Activated B cell treated with CpG ODN at 0.5 μM for 24 hours (primary cell): ENCODE measurements at regions not wholly inside any gene's neighbourhood (a gene's known extent, or its start where the extent isn't known, plus 50 kb on each side); places are given as distances from the start of the nearest gene placed in this dataset.

Source experiments
- ATAC-seq: fragments of 200-7000 bp; cut with Tn5 transposase; one replicate; pipeline ENCODE4 v1.10.0; 2021; ENCODE audit warnings: low read depth, mild to moderate bottlenecking, moderate library complexity
- CTCF ChIA-PET: fragments of 350-600 bp; sonication (Branson Sonifier 250); formaldehyde crosslinking; loops from one replicate; lab custom pipeline; 2021; ENCODE audit warnings: antibody characterized with exemption; lab: Charles Lee
- POLR2A ChIA-PET: fragments of 350-600 bp; sonication (Branson Sonifier 250); formaldehyde crosslinking; loops from one replicate; lab custom pipeline; 2021; ENCODE audit warnings: antibody characterized with exemption; lab: Charles Lee
- DNase-seq: peaks from one replicate; pipeline ENCODE4 v3.0.0; 2022
- H3K27ac Mint-ChIP-seq: one replicate; pipeline ENCODE4 v1.8.0; 2020; ENCODE audit warnings: mixed read lengths
- H3K27me3 Mint-ChIP-seq: one replicate; pipeline ENCODE4 v1.8.0; 2021; ENCODE audit warnings: mixed read lengths
- H3K36me3 Mint-ChIP-seq: one replicate; pipeline ENCODE4 v1.8.0; 2021; ENCODE audit warnings: low read depth, mixed read lengths
- H3K4me1 Mint-ChIP-seq: one replicate; pipeline ENCODE4 v1.8.0; 2021; ENCODE audit warnings: mixed read lengths
- H3K4me3 Mint-ChIP-seq: one replicate; pipeline ENCODE4 v1.8.0; 2020; ENCODE audit warnings: mild to moderate bottlenecking, mixed read lengths
- H3K9me3 Mint-ChIP-seq: one replicate; pipeline ENCODE4 v1.8.0; 2020; ENCODE audit warnings: mixed read lengths
- CTCF ChIP-seq: fragments of 200-600 bp; IDR thresholded peaks from one replicate; pipeline ENCODE4 v1.8.0; 2022; ENCODE audit warnings: antibody characterized with exemption, mild to moderate bottlenecking
- intact Hi-C: fragments of 100-400 bp; cut with micrococcal nuclease; formaldehyde crosslinking; loops from one replicate; pipeline ENCODE4 v1.15.1; 2024

GRCh38 chr2:118738524-118739308, 108.7 kb downstream of the EN1 start:
- Mint-ChIP-seq H3K9me3 (peaks cover 6% of the 10 kb centered on the region), H3K36me3 (no peaks in the 10 kb centered on the region), H3K4me3 (no peak overlapping the region), H3K27ac (no peak overlapping the region), H3K4me1 (no peaks in the 10 kb centered on the region), H3K27me3 (peaks cover 4% of the 10 kb centered on the region)
- ChIA-PET POLR2A (no interaction called here), CTCF (no interaction called here)
- intact Hi-C loops, result no loop called here
- DNase-seq, result no peak
- no peak for TF ChIP-seq CTCF
- ATAC-seq, result no peak

- DNase-seq (no peak), ATAC-seq (no peak)
- ChIA-PET POLR2A (no interaction called here), CTCF (no interaction called here)
- peaks cover 4% of the 10 kb centered on the region for H3K27me3 Mint-ChIP-seq
- H3K36me3 Mint-ChIP-seq, result no peaks in the 10 kb centered on the region
- H3K4me1 Mint-ChIP-seq, result no peaks in the 10 kb centered on the region
- TF ChIP-seq CTCF, result no peak
- H3K27ac Mint-ChIP-seq, result no peak overlapping the region
- intact Hi-C loops, result no loop called here
- H3K9me3 Mint-ChIP-seq, result peaks cover 4% of the 10 kb centered on the region
- no peak overlapping the region for H3K4me3 Mint-ChIP-seq
Measured at GRCh38 chr2:118738106-118738505, 109.3 kb downstream of the EN1 start.

- H3K27me3 Mint-ChIP-seq, result peaks cover 4% of the 10 kb centered on the region
- CTCF ChIA-PET, result no interaction called here
- ATAC-seq, result no peak
- no peaks in the 10 kb centered on the region for H3K36me3 Mint-ChIP-seq
- DNase-seq, result no peak
- peaks cover 2% of the 10 kb centered on the region for H3K9me3 Mint-ChIP-seq
- no peaks in the 10 kb centered on the region for H3K4me1 Mint-ChIP-seq
- POLR2A ChIA-PET, result no interaction called here
- H3K4me3 Mint-ChIP-seq, result no peak overlapping the region
- no peak overlapping the region for H3K27ac Mint-ChIP-seq
- no peak for TF ChIP-seq CTCF
- intact Hi-C loops, result no loop called here
Measured at GRCh38 chr2:118737684-118738083, 109.8 kb downstream of the EN1 start.

DNA sequence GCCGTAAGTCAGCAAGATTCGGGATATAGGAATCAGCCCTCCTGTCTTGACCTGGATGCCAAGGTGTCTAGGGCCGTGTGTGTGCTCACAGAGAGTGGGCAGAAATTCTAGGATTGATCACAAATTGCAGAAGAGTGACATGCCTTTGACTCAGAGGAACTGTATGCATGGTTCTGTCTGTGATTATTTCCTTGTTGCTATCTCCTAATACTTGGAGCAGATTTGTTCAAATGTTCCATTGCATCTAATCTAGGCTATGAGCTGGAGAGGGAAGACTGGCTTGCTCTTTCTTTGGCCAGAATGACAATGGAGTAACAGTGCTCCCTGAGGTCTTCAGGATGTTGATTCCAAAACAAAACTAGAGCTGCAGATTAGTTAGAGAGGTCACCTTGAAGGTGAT, 115.0 kb downstream of the EN1 start:
- Mint-ChIP-seq H3K4me1 (no peaks in the 10 kb centered on the region), H3K27me3 (peaks cover 4% of the 10 kb centered on the region), H3K27ac (no peak overlapping the region), H3K4me3 (no peak overlapping the region), H3K36me3 (no peaks in the 10 kb centered on the region), H3K9me3 (peaks cover 4% of the 10 kb centered on the region)
- DNase-seq, result no peak
- no peak for ATAC-seq
- ChIA-PET CTCF (no interaction called here), POLR2A (no interaction called here)
- no peak for TF ChIP-seq CTCF
- intact Hi-C loops, result no loop called here

DNA sequence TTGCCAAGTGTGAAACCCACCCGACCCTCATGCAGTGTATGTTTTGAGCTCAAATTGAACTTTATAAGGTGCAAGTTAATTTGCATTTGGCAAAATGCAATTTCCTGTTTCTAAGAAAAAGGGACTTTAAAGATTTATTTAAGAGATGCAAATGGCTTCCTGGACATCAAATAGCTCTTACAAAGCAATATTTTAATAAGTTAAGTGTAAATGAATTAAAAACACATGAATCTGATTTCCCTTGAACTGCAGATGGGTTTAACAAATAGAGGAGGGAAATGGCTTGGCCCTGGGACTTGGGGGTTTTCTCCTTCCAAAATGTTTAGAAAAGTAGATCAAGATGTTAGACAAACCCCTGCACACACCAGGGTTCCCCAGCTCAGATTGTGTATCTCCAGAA, 116.0 kb downstream of the EN1 start:
- ATAC-seq, result no peak
- no peak for TF ChIP-seq CTCF
- no peak for DNase-seq
- H3K36me3 Mint-ChIP-seq, result no peaks in the 10 kb centered on the region
- peaks cover 8% of the 10 kb centered on the region for H3K9me3 Mint-ChIP-seq
- ChIA-PET POLR2A (no interaction called here), CTCF (no interaction called here)
- H3K27ac Mint-ChIP-seq, result no peak overlapping the region
- intact Hi-C loops, result no loop called here
- H3K27me3 Mint-ChIP-seq, result peaks cover 4% of the 10 kb centered on the region
- H3K4me1 Mint-ChIP-seq, result no peaks in the 10 kb centered on the region
- H3K4me3 Mint-ChIP-seq, result no peak overlapping the region
